ENCODE measurements at regions not wholly inside any gene's neighbourhood (a gene's known extent, or its start where the extent isn't known, plus 50 kb on each side); places are given as distances from the start of the nearest gene placed in this dataset.
"Not testable (repeated sequence)": the region's sequence is repeated elsewhere in the genome, so short reads cannot be mapped to it uniquely, and the experiment has no call there.

- no peaks in the 10 kb centered on the region for H3K36me3 ChIP-seq (ENCODE audit: insufficient read depth, low read length)
- no peaks in the 10 kb centered on the region for H4K20me1 ChIP-seq (ENCODE audit: insufficient read depth, low read length)
- no peak overlapping the region for H2AFZ ChIP-seq (ENCODE audit: low read length)
- no peaks in the 10 kb centered on the region for H3K9me3 ChIP-seq (ENCODE audit: low read length)
- intact Hi-C loops (cut with micrococcal nuclease; ENCODE audit: unreplicated experiment): no loop called here
- TF ChIP-seq EZH2phosphoT487 (IDR thresholded peaks at IDR 0.05; ENCODE audit: borderline replicate concordance, low read depth, low read length): no peak
- TF ChIP-seq CTCF (conservative IDR thresholded peaks at IDR 0.05; ENCODE audit: low read length): no peak
- POLR2A ChIA-PET: interaction anchor here (0.7 kb wide), 1 partner anchor 119 kb away, joined by 3 read pairs; no protein-coding TSS in a partner anchor
- H3K4me3 ChIP-seq (ENCODE audit: low read depth, low read length, poor library complexity, severe bottlenecking): no peak overlapping the region
- H3K4me1 ChIP-seq (ENCODE audit: insufficient read depth, low read length, poor library complexity, severe bottlenecking): no peaks in the 10 kb centered on the region
- BruUV-seq (replicated peaks): no TSS peak
- CTCF ChIA-PET (ENCODE audit: unreplicated experiment): no interaction called here
- no peak for DNase-seq (ENCODE audit: low spot score)
- no peaks in the 10 kb centered on the region for H3K9me2 ChIP-seq (ENCODE audit: insufficient read depth, low read length)
- no peak overlapping the region for H3K4me2 ChIP-seq (ENCODE audit: low read length)
- no peaks in the 10 kb centered on the region for H3K79me2 ChIP-seq (ENCODE audit: insufficient read depth, low read depth, low read length)
- no peak overlapping the region for H3K27ac ChIP-seq (ENCODE audit: low read depth, low read length, poor library complexity, severe bottlenecking)
Measured at GRCh38 chr5:120345947-120346346, 118.2 kb upstream of the PRR16 start.

- H3K79me2 ChIP-seq (ENCODE audit: insufficient read depth, low read depth, low read length); H3K27ac ChIP-seq (ENCODE audit: low read depth, low read length, poor library complexity, severe bottlenecking); H3K9me2 ChIP-seq (ENCODE audit: insufficient read depth, low read length); intact Hi-C loops (cut with micrococcal nuclease; ENCODE audit: unreplicated experiment); H3K36me3 ChIP-seq (ENCODE audit: insufficient read depth, low read length); BruUV-seq (replicated peaks); H3K4me3 ChIP-seq (ENCODE audit: low read depth, low read length, poor library complexity, severe bottlenecking); CTCF ChIA-PET (ENCODE audit: unreplicated experiment); H2AFZ ChIP-seq (ENCODE audit: low read length); H3K4me1 ChIP-seq (ENCODE audit: insufficient read depth, low read length, poor library complexity, severe bottlenecking); H3K4me2 ChIP-seq (ENCODE audit: low read length); DNase-seq (ENCODE audit: low spot score); H4K20me1 ChIP-seq (ENCODE audit: insufficient read depth, low read length); POLR2A ChIA-PET; H3K9me3 ChIP-seq (ENCODE audit: low read length): not testable (repeated sequence)
Measured at GRCh38 chr5:120351071-120351470, 113.0 kb upstream of the PRR16 start.

- H3K4me1 ChIP-seq (ENCODE audit: insufficient read depth, low read length, poor library complexity, severe bottlenecking): no peaks in the 10 kb centered on the region
- intact Hi-C loops (cut with micrococcal nuclease; ENCODE audit: unreplicated experiment): no loop called here
- BruUV-seq (replicated peaks): no TSS peak
- H3K79me2 ChIP-seq (ENCODE audit: insufficient read depth, low read depth, low read length): no peaks in the 10 kb centered on the region
- CTCF ChIA-PET (ENCODE audit: unreplicated experiment): no interaction called here
- TF ChIP-seq EZH2phosphoT487 (IDR thresholded peaks at IDR 0.05; ENCODE audit: borderline replicate concordance, low read depth, low read length) (no peak), CTCF (conservative IDR thresholded peaks at IDR 0.05; ENCODE audit: low read length) (no peak)
- no peak overlapping the region for H3K27ac ChIP-seq (ENCODE audit: low read depth, low read length, poor library complexity, severe bottlenecking)
- POLR2A ChIA-PET: interaction anchor here (0.6 kb wide), 1 partner anchor 433 kb away, joined by 3 read pairs; no protein-coding TSS in a partner anchor
- H3K9me2 ChIP-seq (ENCODE audit: insufficient read depth, low read length): no peaks in the 10 kb centered on the region
- H3K36me3 ChIP-seq (ENCODE audit: insufficient read depth, low read length): no peaks in the 10 kb centered on the region
- H3K4me2 ChIP-seq (ENCODE audit: low read length): no peak overlapping the region
- no peak for DNase-seq (ENCODE audit: low spot score)
- H4K20me1 ChIP-seq (ENCODE audit: insufficient read depth, low read length): no peaks in the 10 kb centered on the region
- no peak overlapping the region for H2AFZ ChIP-seq (ENCODE audit: low read length)
- H3K4me3 ChIP-seq (ENCODE audit: low read depth, low read length, poor library complexity, severe bottlenecking): no peak overlapping the region
- no peaks in the 10 kb centered on the region for H3K9me3 ChIP-seq (ENCODE audit: low read length)
Measured at GRCh38 chr5:120354126-120354525, 110.0 kb upstream of the PRR16 start.

Data from OCI-LY7 (cell line).